Fibroblast of lung (primary cell): ENCODE measurements at regions not wholly inside any gene's neighbourhood (a gene's known extent, or its start where the extent isn't known, plus 50 kb on each side); places are given as distances from the start of the nearest gene placed in this dataset.
"Not testable (repeated sequence)": the region's sequence is repeated elsewhere in the genome, so short reads cannot be mapped to it uniquely, and the experiment has no call there.

ENCODE experiments used
- EZH2 ChIP-seq: IDR thresholded peaks from 2 replicates; pipeline ENCODE4 v1.5.1; 2012; ENCODE audit warnings: low read length, control low read depth, mild to moderate bottlenecking; ENCODE audit errors: missing control alignments
- TF ChIP-seq, protein P1 (sequence below), 2 donors: IDR thresholded peaks in 1 of 2; conservative IDR thresholded peaks in 1 of 2; 1 replicate in 1 of 2; 2 replicates in 1 of 2; pipeline ENCODE4 v1.5.1; 2011 to 2012; ENCODE audit warnings: low read length in 2 of 2, control low read depth in 1 of 2, inconsistent platforms in 1 of 2, low read depth in 1 of 2, mild to moderate bottlenecking in 1 of 2

DNA sequence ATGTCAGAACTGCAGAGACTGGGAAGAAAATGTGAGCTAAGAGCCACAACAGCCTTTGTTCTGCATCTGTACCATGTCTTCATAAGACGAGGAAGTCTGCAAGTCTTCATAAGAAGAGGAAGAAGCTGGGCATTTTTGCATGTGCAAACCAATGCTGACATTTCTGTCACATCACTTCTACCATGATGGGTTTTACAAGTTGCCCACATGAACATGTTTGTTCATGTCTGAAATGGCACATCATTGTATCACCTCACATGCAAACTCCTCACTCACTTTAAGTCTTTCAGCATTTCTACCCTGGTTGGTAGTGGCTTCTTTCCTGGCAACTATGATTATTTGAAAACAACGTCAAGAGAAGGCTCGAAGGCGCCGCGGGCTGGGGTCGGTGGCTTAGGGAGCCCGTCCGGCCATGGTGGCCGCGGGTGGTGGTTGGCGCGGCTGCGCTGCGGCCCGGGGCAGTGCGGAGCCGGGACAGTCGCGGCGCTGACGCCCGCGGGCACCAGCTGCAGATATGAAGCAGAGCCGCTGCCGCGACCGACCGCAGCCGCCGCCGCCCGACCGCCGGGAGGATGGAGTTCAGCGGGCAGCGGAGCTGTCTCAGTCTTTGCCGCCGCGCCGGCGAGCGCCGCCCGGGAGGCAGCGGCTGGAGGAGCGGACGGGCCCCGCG is 433.1 kb upstream of the WWC1 start:
- TF ChIP-seq, protein P1, sequence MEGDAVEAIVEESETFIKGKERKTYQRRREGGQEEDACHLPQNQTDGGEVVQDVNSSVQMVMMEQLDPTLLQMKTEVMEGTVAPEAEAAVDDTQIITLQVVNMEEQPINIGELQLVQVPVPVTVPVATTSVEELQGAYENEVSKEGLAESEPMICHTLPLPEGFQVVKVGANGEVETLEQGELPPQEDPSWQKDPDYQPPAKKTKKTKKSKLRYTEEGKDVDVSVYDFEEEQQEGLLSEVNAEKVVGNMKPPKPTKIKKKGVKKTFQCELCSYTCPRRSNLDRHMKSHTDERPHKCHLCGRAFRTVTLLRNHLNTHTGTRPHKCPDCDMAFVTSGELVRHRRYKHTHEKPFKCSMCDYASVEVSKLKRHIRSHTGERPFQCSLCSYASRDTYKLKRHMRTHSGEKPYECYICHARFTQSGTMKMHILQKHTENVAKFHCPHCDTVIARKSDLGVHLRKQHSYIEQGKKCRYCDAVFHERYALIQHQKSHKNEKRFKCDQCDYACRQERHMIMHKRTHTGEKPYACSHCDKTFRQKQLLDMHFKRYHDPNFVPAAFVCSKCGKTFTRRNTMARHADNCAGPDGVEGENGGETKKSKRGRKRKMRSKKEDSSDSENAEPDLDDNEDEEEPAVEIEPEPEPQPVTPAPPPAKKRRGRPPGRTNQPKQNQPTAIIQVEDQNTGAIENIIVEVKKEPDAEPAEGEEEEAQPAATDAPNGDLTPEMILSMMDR (conservative IDR thresholded peaks at IDR 0.05 in 1 of 2, IDR thresholded peaks at IDR 0.05 in 1 of 2; ENCODE audit: low read depth in 1 of 2, low read length in 2 of 2): not testable (repeated sequence)
- TF ChIP-seq EZH2: not testable (repeated sequence)
